ENCODE measurements at regions not wholly inside any gene's neighbourhood (a gene's known extent, or its start where the extent isn't known, plus 50 kb on each side); places are given as distances from the start of the nearest gene placed in this dataset.

- no peak overlapping the region for H3K4me3 ChIP-seq (replicated peaks; ENCODE audit: insufficient read depth, low read length)
- TF ChIP-seq POLR2AphosphoS5 (IDR thresholded peaks at IDR 0.05; ENCODE audit: low read depth) (no peak), GABPA (IDR thresholded peaks at IDR 0.05; ENCODE audit: low read depth) (peak; percentile 69)
- no peaks in the 10 kb centered on the region for H3K27me3 ChIP-seq (ENCODE audit: insufficient read depth, poor library complexity, severe bottlenecking)
- H3K27ac ChIP-seq (replicated peaks): no peak overlapping the region
- peak in 1 of 2 experiments; percentile 6 for DNase-seq (ENCODE audit: low read depth in 1 of 2, low spot score in 1 of 2)
Measured at GRCh38 chr5:4042311-4042710, 446.7 kb downstream of the IRX1 start.

- Histone ChIP-seq H3K4me3 (replicated peaks; ENCODE audit: insufficient read depth, low read length) (no peak overlapping the region), H3K27me3 (ENCODE audit: insufficient read depth, poor library complexity, severe bottlenecking) (no peaks in the 10 kb centered on the region), H3K27ac (replicated peaks) (no peak overlapping the region)
- TF ChIP-seq CTCF (IDR thresholded peaks at IDR 0.05; ENCODE audit: insufficient read depth, low read length) (no peak), POLR2AphosphoS5 (IDR thresholded peaks at IDR 0.05; ENCODE audit: low read depth) (no peak), SPI1 (IDR thresholded peaks at IDR 0.05; ENCODE audit: borderline replicate concordance, low read depth) (no peak), GABPA (IDR thresholded peaks at IDR 0.05; ENCODE audit: low read depth) (no peak), REST (IDR thresholded peaks at IDR 0.05; ENCODE audit: insufficient replicate concordance, low read depth) (no peak)
- DNase-seq (ENCODE audit: low read depth in 1 of 2, low spot score in 1 of 2): no peak
Measured at GRCh38 chr5:4043135-4043534, 447.5 kb downstream of the IRX1 start.

GRCh38 chr5:4044881-4045280, 449.2 kb downstream of the IRX1 start:
- TF ChIP-seq CTCF (IDR thresholded peaks at IDR 0.05; ENCODE audit: insufficient read depth, low read length) (no peak), SPI1 (IDR thresholded peaks at IDR 0.05; ENCODE audit: borderline replicate concordance, low read depth) (no peak), GABPA (IDR thresholded peaks at IDR 0.05; ENCODE audit: low read depth) (no peak), POLR2AphosphoS5 (IDR thresholded peaks at IDR 0.05; ENCODE audit: low read depth) (no peak), REST (IDR thresholded peaks at IDR 0.05; ENCODE audit: insufficient replicate concordance, low read depth) (no peak)
- Histone ChIP-seq H3K27me3 (ENCODE audit: insufficient read depth, poor library complexity, severe bottlenecking) (no peaks in the 10 kb centered on the region), H3K4me3 (replicated peaks; ENCODE audit: insufficient read depth, low read length) (no peak overlapping the region), H3K27ac (replicated peaks) (no peak overlapping the region)
- no peak for DNase-seq (ENCODE audit: low read depth in 1 of 2, low spot score in 1 of 2)

GRCh38 chr5:4048398-4048797, 452.8 kb downstream of the IRX1 start:
- Histone ChIP-seq H3K27me3 (ENCODE audit: insufficient read depth, poor library complexity, severe bottlenecking) (no peaks in the 10 kb centered on the region), H3K4me3 (replicated peaks; ENCODE audit: insufficient read depth, low read length) (no peak overlapping the region), H3K27ac (replicated peaks) (no peak overlapping the region)
- no peak for DNase-seq (ENCODE audit: low read depth in 1 of 2, low spot score in 1 of 2)
- TF ChIP-seq CTCF (IDR thresholded peaks at IDR 0.05; ENCODE audit: insufficient read depth, low read length) (no peak), REST (IDR thresholded peaks at IDR 0.05; ENCODE audit: insufficient replicate concordance, low read depth) (no peak), SPI1 (IDR thresholded peaks at IDR 0.05; ENCODE audit: borderline replicate concordance, low read depth) (no peak), POLR2AphosphoS5 (IDR thresholded peaks at IDR 0.05; ENCODE audit: low read depth) (no peak), GABPA (IDR thresholded peaks at IDR 0.05; ENCODE audit: low read depth) (no peak)
